GM12873 (cell line): ENCODE measurements at regions not wholly inside any gene's neighbourhood (a gene's known extent, or its start where the extent isn't known, plus 50 kb on each side); places are given as distances from the start of the nearest gene placed in this dataset.

ENCODE experiments used
- TF ChIP-seq, protein P1 (sequence below): IDR thresholded peaks from 2 replicates; pipeline ENCODE4 v1.5.1; 2012; ENCODE audit warnings: low read depth, mild to moderate bottlenecking, moderate library complexity, low read length, control low read depth; ENCODE audit not compliant: insufficient read depth; ENCODE audit errors: missing control alignments

DNA sequence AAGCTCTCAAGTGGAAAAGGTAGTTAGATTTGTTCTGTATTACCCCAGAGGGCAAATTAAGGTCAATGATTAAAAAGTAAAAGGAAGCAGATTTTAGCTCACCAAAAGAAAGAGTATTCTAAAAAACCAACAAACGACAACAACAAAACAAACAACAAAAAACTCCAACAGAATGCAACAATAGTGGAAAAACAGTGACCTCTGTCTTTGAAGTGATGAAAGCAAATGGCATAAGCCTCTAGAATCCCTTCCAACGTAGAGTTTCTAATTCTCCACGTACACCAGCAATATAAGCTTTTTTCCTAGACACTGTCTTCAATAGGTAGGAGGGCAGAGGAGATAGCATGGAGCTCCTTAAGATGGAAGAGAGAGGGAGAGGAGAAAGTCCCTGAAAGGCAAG lies 359.1 kb downstream of the TTLL7 start:
- TF ChIP-seq, protein P1, sequence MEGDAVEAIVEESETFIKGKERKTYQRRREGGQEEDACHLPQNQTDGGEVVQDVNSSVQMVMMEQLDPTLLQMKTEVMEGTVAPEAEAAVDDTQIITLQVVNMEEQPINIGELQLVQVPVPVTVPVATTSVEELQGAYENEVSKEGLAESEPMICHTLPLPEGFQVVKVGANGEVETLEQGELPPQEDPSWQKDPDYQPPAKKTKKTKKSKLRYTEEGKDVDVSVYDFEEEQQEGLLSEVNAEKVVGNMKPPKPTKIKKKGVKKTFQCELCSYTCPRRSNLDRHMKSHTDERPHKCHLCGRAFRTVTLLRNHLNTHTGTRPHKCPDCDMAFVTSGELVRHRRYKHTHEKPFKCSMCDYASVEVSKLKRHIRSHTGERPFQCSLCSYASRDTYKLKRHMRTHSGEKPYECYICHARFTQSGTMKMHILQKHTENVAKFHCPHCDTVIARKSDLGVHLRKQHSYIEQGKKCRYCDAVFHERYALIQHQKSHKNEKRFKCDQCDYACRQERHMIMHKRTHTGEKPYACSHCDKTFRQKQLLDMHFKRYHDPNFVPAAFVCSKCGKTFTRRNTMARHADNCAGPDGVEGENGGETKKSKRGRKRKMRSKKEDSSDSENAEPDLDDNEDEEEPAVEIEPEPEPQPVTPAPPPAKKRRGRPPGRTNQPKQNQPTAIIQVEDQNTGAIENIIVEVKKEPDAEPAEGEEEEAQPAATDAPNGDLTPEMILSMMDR = no peak

DNA sequence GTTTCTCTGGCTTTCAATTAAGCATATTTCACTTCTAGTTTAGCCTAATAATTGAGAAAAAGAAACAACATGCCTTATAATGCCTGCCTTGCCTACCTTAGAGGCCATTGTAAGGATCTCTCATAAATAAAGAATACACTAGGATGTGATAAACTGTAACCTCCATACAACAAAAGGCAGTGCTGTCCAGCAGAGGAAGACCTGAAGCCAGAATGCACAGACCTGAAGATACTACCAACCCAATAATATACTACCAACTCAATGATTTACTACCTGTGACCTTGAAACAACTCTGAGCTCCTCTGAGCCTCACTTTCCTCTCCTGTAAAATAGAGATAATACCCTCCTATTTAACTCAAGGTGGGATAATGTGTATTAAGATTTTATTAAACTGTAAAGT lies 361.3 kb downstream of the TTLL7 start:
- TF ChIP-seq, protein P1 = no peak

DNA sequence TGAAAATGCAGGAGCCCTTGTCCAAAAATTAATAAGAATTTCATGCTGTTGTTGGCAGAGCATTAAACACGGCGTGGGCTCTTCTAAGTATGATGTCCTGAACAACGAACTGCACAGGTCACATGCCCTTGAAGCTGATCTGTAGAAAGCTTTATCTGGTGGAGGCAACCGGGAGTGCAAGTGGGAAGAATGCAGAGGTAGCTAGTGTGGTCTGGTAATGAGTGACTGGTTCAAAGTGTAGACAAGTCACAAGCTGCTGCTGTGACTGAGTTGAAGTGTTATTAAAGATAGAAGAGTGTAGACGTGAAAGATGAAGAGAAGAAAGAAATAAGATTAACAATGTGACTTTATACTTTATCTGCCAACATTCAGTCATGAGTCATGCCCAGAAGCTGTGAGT lies 361.9 kb downstream of the TTLL7 start:
- TF ChIP-seq, protein P1 = no peak

DNA sequence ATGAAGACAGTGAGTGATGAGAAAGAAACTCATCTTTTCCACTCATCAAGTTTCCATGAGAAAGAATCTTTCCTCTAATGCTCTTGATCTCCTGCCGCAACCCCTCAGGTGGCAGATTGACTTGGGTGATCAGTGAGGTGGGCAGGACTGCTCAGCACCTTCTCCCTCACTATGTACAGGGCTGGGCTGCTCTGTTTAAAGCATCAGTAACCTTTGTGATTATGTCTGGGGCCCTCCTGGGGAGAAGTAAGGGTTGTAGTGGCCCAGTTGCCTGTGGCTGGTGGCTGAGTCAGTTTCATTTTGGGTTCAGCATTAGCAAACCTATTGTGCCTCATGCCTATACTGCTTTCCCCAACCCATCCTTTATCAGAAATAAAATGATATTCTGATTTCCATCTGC lies 366.0 kb downstream of the TTLL7 start:
- TF ChIP-seq, protein P1 = no peak

DNA sequence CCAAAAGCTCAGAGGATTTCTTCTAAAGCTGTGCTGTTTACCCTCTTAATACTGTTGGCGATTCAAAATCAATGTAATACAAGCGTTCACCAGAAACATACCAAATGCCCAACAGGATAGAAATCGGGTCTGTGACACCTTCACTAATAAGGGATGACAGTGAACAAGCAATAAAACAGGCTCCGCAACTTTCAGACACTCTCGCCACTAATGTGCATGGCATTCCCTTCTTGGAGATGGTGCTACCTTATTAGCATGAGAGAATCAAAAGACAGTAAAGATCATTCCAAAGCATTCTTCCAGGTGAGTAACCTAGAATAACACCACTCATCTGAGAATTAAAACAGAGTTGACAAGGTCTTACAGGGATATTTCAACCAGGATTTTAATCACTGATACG lies 367.1 kb downstream of the TTLL7 start:
- TF ChIP-seq, protein P1 = no peak

DNA sequence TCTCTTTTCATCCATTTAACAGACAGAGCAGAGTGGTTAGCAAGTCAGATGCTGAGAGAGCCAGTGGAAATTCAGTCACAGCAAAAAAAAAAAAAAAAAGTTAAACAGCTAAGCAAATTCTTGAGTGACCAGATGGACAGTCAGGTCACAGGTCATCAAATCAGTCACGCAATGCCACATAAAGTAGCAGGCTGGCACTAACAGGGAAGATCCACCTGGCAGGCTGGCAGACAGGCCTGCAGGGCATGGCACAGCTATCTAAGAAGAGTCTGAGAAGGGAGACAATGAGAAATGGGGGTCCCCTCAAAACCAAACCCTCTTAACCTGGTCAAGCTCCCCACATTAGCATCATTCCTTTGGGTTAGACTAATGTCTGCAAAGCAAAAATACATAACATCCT lies 371.9 kb downstream of the TTLL7 start:
- TF ChIP-seq, protein P1 = no peak

DNA sequence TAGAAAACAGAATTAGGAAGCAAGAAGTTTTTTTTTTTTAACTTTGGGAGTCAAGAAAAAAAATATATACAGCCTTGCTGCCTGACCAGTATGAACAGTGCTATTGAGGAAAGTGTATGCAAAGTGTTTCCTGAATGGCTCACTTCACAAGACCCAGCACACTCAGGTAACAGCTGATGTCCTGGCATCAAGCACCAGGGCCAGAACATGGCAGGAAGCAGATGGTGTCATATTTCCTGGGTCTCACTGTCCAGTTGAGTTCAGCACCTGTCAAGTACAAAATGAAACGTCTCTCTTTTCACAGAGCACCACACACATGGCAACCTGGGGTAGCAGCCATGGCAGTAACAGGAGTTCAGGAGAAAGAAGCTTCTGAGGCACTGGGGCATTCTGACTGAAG lies 372.3 kb downstream of the TTLL7 start:
- TF ChIP-seq, protein P1 = no peak

DNA sequence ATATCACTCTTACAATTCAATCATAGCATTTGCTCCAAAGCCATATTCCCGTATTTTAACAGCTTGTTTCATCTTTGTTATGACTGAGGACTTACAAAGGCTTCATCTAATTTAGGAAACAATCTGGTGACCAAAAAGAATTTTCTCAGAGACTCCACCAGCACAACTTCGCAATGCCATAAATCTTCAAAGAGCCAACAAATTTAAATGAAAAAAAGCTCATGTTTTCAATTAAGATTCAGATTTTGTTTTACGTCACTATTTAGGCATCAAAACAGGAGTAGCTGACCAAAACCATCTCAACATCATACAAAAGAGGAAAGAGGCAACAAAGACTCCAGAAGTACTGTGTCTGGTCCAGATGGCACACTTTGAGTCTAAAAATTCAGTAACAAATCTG lies 373.3 kb downstream of the TTLL7 start:
- TF ChIP-seq, protein P1 = no peak
